GM12872 (cell line): ENCODE measurements at regions not wholly inside any gene's neighbourhood (a gene's known extent, or its start where the extent isn't known, plus 50 kb on each side); places are given as distances from the start of the nearest gene placed in this dataset.

ENCODE experiments used
- TF ChIP-seq, protein P1 (sequence below): IDR thresholded peaks from 3 replicates; pipeline ENCODE4 v1.5.1; 2011; ENCODE audit warnings: low read depth, mild to moderate bottlenecking, low read length, moderate library complexity; ENCODE audit not compliant: insufficient read depth

DNA sequence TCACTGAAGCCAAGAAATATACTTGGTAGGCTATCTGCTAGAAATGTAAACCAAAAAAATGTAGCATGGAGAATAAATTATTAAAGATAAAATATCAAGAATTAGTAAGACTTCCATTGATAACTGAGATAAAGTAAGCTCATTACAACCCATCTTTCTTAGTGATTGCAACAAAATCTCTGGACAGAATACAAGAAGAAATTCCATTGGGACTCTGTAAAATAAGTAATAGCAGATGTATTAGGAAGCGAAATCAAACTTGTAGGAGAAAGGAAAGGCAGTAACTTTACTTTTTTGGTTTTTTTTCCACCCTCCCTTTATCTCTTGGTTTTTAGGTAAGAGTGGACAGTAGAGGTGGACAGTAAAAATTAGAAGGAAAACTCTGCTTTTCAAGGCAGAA lies 605.7 kb downstream of the DACH1 start:
- TF ChIP-seq, protein P1, sequence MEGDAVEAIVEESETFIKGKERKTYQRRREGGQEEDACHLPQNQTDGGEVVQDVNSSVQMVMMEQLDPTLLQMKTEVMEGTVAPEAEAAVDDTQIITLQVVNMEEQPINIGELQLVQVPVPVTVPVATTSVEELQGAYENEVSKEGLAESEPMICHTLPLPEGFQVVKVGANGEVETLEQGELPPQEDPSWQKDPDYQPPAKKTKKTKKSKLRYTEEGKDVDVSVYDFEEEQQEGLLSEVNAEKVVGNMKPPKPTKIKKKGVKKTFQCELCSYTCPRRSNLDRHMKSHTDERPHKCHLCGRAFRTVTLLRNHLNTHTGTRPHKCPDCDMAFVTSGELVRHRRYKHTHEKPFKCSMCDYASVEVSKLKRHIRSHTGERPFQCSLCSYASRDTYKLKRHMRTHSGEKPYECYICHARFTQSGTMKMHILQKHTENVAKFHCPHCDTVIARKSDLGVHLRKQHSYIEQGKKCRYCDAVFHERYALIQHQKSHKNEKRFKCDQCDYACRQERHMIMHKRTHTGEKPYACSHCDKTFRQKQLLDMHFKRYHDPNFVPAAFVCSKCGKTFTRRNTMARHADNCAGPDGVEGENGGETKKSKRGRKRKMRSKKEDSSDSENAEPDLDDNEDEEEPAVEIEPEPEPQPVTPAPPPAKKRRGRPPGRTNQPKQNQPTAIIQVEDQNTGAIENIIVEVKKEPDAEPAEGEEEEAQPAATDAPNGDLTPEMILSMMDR = no peak

GRCh38 chr13:71260246-71260645 lies 606.8 kb downstream of the DACH1 start:
- TF ChIP-seq, protein P1 = no peak

DNA sequence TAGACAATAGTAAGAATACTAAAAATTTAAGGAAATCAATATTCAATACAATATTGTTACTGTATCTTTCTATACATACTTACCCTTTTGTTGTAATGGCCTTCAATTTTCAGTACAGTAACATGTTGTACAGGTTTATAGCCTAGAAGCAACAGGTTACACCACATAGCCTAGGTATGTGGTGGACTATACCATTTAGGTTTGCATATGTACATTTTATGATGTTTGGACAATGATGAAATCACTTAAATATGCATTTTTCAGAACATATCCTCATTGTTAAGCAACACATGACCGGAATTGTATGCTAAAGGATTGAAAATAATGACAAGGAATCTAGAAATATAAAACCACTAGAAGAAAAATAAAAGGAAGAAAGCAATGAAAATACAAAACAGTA lies 611.4 kb downstream of the DACH1 start:
- TF ChIP-seq, protein P1 = no peak

DNA sequence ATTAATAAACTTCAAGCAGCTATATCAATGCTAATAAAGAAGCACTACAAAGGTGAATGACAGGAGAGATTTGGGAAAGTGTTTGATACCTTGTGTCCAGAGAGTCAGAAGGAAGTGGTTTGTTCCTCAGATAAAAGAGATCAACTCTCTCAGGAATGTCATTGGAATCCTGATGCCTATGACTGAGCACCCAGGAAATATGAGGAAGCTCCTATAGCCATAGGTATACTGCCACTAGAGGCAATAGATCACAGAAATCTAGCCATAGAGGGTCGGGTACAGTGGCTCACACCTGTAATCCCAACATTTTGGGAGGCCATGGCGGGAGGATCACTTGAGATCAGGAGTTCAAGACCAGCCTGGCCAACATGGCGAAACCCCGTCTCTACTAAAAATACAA lies 612.6 kb downstream of the DACH1 start:
- TF ChIP-seq, protein P1 = no peak

DNA sequence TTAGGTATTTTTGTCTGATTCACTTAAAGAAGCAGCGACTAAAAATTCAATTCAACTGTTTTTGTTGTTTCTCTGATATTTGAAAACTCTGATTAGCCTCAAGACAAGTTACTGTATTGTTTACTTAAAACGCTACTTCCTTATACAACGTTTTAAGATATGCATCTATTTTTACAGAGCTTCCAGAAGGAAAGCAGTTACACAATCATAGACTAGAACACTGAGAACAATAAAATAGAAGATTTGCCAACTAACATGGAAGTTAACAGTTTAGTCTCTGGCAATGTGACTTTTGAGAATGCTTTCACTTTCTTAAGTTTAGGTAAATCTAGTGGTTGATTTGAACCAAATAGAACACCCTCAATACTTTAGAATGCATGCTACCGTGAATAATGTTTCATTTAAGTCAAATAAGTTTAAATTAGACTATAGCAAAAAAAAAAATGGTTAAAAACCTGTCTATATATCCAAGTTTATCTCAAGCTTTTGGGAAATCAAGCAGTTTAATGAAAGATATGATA lies 614.8 kb downstream of the DACH1 start:
- TF ChIP-seq, protein P1 = no peak

- TF ChIP-seq, protein P1 = no peak
These were observed 615.6 kb downstream of the DACH1 start for GRCh38 chr13:71251292-71251951.

- TF ChIP-seq, protein P1 = no peak
These were observed 618.0 kb downstream of the DACH1 start for GRCh38 chr13:71249011-71249410.
